ENCODE measurements at regions not wholly inside any gene's neighbourhood (a gene's known extent, or its start where the extent isn't known, plus 50 kb on each side); places are given as distances from the start of the nearest gene placed in this dataset.

DNA sequence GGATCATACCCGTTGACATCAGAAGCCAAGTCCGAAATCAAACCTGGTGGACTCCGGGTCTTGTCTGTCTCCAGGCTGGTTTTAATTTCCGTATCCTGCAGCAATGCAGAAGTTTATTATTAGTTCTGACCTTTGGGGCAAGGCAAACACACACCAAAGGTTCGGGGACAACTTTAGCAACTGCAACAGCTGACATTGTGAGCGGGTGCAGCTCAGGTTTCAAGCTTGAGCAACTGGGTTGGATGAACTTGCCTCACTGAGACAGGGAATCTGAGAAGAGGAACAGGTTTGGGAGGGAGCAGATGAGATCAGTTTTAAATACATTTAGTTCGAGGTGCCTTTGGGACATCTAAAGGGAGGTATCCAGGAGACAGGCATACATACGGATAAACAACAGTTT, 110.7 kb downstream of the GNL3L start (continued):
- TF ChIP-seq, protein P1, sequence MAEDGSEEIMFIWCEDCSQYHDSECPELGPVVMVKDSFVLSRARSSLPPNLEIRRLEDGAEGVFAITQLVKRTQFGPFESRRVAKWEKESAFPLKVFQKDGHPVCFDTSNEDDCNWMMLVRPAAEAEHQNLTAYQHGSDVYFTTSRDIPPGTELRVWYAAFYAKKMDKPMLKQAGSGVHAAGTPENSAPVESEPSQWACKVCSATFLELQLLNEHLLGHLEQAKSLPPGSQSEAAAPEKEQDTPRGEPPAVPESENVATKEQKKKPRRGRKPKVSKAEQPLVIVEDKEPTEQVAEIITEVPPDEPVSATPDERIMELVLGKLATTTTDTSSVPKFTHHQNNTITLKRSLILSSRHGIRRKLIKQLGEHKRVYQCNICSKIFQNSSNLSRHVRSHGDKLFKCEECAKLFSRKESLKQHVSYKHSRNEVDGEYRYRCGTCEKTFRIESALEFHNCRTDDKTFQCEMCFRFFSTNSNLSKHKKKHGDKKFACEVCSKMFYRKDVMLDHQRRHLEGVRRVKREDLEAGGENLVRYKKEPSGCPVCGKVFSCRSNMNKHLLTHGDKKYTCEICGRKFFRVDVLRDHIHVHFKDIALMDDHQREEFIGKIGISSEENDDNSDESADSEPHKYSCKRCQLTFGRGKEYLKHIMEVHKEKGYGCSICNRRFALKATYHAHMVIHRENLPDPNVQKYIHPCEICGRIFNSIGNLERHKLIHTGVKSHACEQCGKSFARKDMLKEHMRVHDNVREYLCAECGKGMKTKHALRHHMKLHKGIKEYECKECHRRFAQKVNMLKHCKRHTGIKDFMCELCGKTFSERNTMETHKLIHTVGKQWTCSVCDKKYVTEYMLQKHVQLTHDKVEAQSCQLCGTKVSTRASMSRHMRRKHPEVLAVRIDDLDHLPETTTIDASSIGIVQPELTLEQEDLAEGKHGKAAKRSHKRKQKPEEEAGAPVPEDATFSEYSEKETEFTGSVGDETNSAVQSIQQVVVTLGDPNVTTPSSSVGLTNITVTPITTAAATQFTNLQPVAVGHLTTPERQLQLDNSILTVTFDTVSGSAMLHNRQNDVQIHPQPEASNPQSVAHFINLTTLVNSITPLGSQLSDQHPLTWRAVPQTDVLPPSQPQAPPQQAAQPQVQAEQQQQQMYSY (CRISPR knock-in tag; IDR thresholded peaks at IDR 0.05): peak; percentile 92
- TF ChIP-seq KAT7 (CRISPR knock-in tag; IDR thresholded peaks at IDR 0.05; ENCODE audit: borderline replicate concordance) (no peak), ZMYM4 (CRISPR knock-in tag; IDR thresholded peaks at IDR 0.05) (0 out of 2 replicates have a peak, but pooled peaks have one; percentile 13), MAF1 (CRISPR knock-in tag; IDR thresholded peaks at IDR 0.05; ENCODE audit: borderline replicate concordance) (no peak), ZBTB8A (CRISPR knock-in tag; IDR thresholded peaks at IDR 0.05; ENCODE audit: borderline replicate concordance, low read depth) (no peak), ZNF761 (CRISPR knock-in tag; conservative IDR thresholded peaks at IDR 0.05) (no peak)
- TF ChIP-seq, protein P2, sequence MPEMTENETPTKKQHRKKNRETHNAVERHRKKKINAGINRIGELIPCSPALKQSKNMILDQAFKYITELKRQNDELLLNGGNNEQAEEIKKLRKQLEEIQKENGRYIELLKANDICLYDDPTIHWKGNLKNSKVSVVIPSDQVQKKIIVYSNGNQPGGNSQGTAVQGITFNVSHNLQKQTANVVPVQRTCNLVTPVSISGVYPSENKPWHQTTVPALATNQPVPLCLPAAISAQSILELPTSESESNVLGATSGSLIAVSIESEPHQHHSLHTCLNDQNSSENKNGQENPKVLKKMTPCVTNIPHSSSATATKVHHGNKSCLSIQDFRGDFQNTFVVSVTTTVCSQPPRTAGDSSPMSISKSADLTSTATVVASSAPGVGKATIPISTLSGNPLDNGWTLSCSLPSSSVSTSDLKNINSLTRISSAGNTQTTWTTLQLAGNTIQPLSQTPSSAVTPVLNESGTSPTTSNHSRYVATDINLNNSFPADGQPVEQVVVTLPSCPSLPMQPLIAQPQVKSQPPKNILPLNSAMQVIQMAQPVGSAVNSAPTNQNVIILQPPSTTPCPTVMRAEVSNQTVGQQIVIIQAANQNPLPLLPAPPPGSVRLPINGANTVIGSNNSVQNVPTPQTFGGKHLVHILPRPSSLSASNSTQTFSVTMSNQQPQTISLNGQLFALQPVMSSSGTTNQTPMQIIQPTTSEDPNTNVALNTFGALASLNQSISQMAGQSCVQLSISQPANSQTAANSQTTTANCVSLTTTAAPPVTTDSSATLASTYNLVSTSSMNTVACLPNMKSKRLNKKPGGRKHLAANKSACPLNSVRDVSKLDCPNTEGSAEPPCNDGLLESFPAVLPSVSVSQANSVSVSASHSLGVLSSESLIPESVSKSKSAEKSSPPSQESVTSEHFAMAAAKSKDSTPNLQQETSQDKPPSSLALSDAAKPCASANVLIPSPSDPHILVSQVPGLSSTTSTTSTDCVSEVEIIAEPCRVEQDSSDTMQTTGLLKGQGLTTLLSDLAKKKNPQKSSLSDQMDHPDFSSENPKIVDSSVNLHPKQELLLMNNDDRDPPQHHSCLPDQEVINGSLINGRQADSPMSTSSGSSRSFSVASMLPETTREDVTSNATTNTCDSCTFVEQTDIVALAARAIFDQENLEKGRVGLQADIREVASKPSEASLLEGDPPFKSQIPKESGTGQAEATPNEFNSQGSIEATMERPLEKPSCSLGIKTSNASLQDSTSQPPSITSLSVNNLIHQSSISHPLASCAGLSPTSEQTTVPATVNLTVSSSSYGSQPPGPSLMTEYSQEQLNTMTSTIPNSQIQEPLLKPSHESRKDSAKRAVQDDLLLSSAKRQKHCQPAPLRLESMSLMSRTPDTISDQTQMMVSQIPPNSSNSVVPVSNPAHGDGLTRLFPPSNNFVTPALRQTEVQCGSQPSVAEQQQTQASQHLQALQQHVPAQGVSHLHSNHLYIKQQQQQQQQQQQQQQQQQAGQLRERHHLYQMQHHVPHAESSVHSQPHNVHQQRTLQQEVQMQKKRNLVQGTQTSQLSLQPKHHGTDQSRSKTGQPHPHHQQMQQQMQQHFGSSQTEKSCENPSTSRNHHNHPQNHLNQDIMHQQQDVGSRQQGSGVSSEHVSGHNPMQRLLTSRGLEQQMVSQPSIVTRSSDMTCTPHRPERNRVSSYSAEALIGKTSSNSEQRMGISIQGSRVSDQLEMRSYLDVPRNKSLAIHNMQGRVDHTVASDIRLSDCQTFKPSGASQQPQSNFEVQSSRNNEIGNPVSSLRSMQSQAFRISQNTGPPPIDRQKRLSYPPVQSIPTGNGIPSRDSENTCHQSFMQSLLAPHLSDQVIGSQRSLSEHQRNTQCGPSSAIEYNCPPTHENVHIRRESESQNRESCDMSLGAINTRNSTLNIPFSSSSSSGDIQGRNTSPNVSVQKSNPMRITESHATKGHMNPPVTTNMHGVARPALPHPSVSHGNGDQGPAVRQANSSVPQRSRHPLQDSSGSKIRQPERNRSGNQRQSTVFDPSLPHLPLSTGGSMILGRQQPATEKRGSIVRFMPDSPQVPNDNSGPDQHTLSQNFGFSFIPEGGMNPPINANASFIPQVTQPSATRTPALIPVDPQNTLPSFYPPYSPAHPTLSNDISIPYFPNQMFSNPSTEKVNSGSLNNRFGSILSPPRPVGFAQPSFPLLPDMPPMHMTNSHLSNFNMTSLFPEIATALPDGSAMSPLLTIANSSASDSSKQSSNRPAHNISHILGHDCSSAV (CRISPR knock-in tag; IDR thresholded peaks at IDR 0.05; ENCODE audit: borderline replicate concordance): no peak
